IMR-90 (cell line): ENCODE measurements at regions not wholly inside any gene's neighbourhood (a gene's known extent, or its start where the extent isn't known, plus 50 kb on each side); places are given as distances from the start of the nearest gene placed in this dataset.

Experiments used
- ATAC-seq: fragments of 200-7000 bp; cut with Tn5 transposase; 2 replicates; pipeline ENCODE4 v1.9.1; 2020; ENCODE audit warnings: low read depth, mild to moderate bottlenecking, moderate library complexity
- BruUV-seq: library from RNA; stranded (reverse); fragments of 400-500 nt; replicated peaks from 2 replicates; lab custom pipeline; 2021; lab: Mats Ljungman, UMichigan
- CTCF ChIA-PET: fragments of 300-600 bp; formaldehyde crosslinking; extraction: SDS; loops from one replicate; lab custom pipeline; 2021; ENCODE audit warnings: antibody characterized with exemption; lab: Yijun Ruan, JAX
- POLR2A ChIA-PET: fragments of 300-600 bp; sonication (Branson Sonifier 250); formaldehyde crosslinking; loops from one replicate; lab custom pipeline; 2022; ENCODE audit warnings: antibody characterized with exemption; ENCODE audit not compliant: unreplicated experiment; lab: Charles Lee
- DNase-seq: peaks from one replicate; pipeline ENCODE4 v3.0.0; 2013
- H2AFZ ChIP-seq: replicated peaks from 2 replicates; pipeline ENCODE3; 2013; ENCODE audit warnings: low read length, mild to moderate bottlenecking; ENCODE audit not compliant: poor library complexity
- H2AK5ac ChIP-seq: 2 replicates; pipeline ENCODE4 v1.6.1; 2013; ENCODE audit warnings: low read depth, low read length, inconsistent platforms
- H2AK9ac ChIP-seq: replicated peaks from 2 replicates; pipeline ENCODE3; 2013; ENCODE audit warnings: mild to moderate bottlenecking, low read depth, low read length, moderate library complexity; ENCODE audit not compliant: poor library complexity
- H2BK120ac ChIP-seq: 2 replicates; pipeline ENCODE4 v1.6.1; 2013; ENCODE audit warnings: low read depth, low read length, inconsistent platforms
- H2BK15ac ChIP-seq: 3 replicates; pipeline ENCODE4 v1.6.1; 2013; ENCODE audit warnings: low read depth, low read length, inconsistent platforms
- H2BK20ac ChIP-seq: 2 replicates; pipeline ENCODE4 v1.6.1; 2013; ENCODE audit warnings: low read depth, mild to moderate bottlenecking, inconsistent platforms, low read length, moderate library complexity
- H2BK5ac ChIP-seq: 2 replicates; pipeline ENCODE4 v1.6.1; 2013; ENCODE audit warnings: mild to moderate bottlenecking, low read depth, low read length, inconsistent platforms; ENCODE audit not compliant: poor library complexity, severe bottlenecking
- H3K14ac ChIP-seq: replicated peaks from 2 replicates; pipeline ENCODE4 v1.6.1; 2013; ENCODE audit warnings: low read depth, low read length, inconsistent platforms
- H3K18ac ChIP-seq: 2 replicates; pipeline ENCODE4 v1.6.1; 2013; ENCODE audit warnings: low read depth, low read length, control low read depth
- H3K23ac ChIP-seq: 2 replicates; pipeline ENCODE4 v1.6.1; 2013; ENCODE audit warnings: low read depth, low read length, inconsistent platforms
- H3K27ac ChIP-seq: 2 replicates; pipeline ENCODE4 v1.5.1; 2013; ENCODE audit warnings: mild to moderate bottlenecking, control low read depth, low read length; ENCODE audit not compliant: insufficient read depth
- H3K27me3 ChIP-seq: 2 replicates; pipeline ENCODE4 v1.6.1; 2013; ENCODE audit warnings: low read length; ENCODE audit not compliant: control insufficient read depth, insufficient read depth
- H3K36me3 ChIP-seq: 2 replicates; pipeline ENCODE4 v1.6.1; 2013; ENCODE audit warnings: low read length, mixed read lengths; ENCODE audit not compliant: control insufficient read depth, insufficient read depth
- H3K4ac ChIP-seq: 2 replicates; pipeline ENCODE4 v1.6.1; 2013; ENCODE audit warnings: low read depth, low read length, inconsistent platforms
- H3K4me1 ChIP-seq: 2 replicates; pipeline ENCODE4 v1.6.1; 2013; ENCODE audit warnings: low read length, mixed read lengths; ENCODE audit not compliant: control insufficient read depth, insufficient read depth
- H3K4me2 ChIP-seq: 2 replicates; pipeline ENCODE4 v1.6.1; 2013; ENCODE audit warnings: low read depth, mild to moderate bottlenecking, control low read depth, low read length, moderate library complexity
- H3K4me3 ChIP-seq: 2 replicates; pipeline ENCODE4 v1.5.1; 2013; ENCODE audit warnings: low read depth, mild to moderate bottlenecking, control low read depth, low read length, moderate library complexity; ENCODE audit not compliant: insufficient read depth
- H3K56ac ChIP-seq: 2 replicates; pipeline ENCODE4 v1.6.1; 2013; ENCODE audit warnings: low read length, inconsistent platforms; ENCODE audit not compliant: insufficient read depth; ENCODE audit errors: extremely low read depth
- H3K79me1 ChIP-seq, 2 experiments: 2 replicates each; pipeline ENCODE4 v1.6.1; 2013; ENCODE audit warnings: low read length in 2 of 2, inconsistent platforms in 1 of 2, low read depth in 1 of 2
- H3K9ac ChIP-seq: 2 replicates; pipeline ENCODE4 v1.6.1; 2013; ENCODE audit warnings: low read depth, low read length, control low read depth
- H3K9me1 ChIP-seq: 2 replicates; pipeline ENCODE4 v1.6.1; 2013; ENCODE audit warnings: low read length, inconsistent platforms; ENCODE audit not compliant: insufficient read depth
- H3K9me3 ChIP-seq: 2 replicates; pipeline ENCODE4 v1.6.1; 2013; ENCODE audit warnings: low read length; ENCODE audit not compliant: control insufficient read depth, insufficient read depth
- H4K20me1 ChIP-seq: 2 replicates; pipeline ENCODE4 v1.6.1; 2013; ENCODE audit warnings: low read length, inconsistent platforms; ENCODE audit not compliant: insufficient read depth
- H4K5ac ChIP-seq: 2 replicates; pipeline ENCODE4 v1.6.1; 2013; ENCODE audit warnings: mild to moderate bottlenecking, low read depth, low read length, control low read depth
- H4K8ac ChIP-seq, 2 experiments: 2 replicates each; pipeline ENCODE4 v1.6.1; 2013; ENCODE audit warnings: low read depth in 2 of 2, low read length in 2 of 2, control low read depth in 1 of 2, inconsistent platforms in 1 of 2
- H4K91ac ChIP-seq: 2 replicates; pipeline ENCODE4 v1.6.1; 2013; ENCODE audit warnings: low read depth, low read length, inconsistent platforms; ENCODE audit not compliant: insufficient read depth
- BHLHE40 ChIP-seq: fragments of 150-350 bp; IDR thresholded peaks from 2 replicates; pipeline ENCODE4 v1.6.1; 2016; ENCODE audit warnings: mild to moderate bottlenecking, low read depth, low read length
- CEBPB ChIP-seq: IDR thresholded peaks from 2 replicates; pipeline ENCODE4 v1.6.1; 2012; ENCODE audit warnings: low read depth, low read length, improper control_type of control experiment
- FOS ChIP-seq: fragments of 150-350 bp; IDR thresholded peaks from 2 replicates; pipeline ENCODE4 v1.6.1; 2016; ENCODE audit warnings: low read depth, low read length
- MAFK ChIP-seq: IDR thresholded peaks from 2 replicates; pipeline ENCODE4 v1.6.1; 2012; ENCODE audit warnings: low read depth, low read length, improper control_type of control experiment
- MAZ ChIP-seq: IDR thresholded peaks from 2 replicates; pipeline ENCODE4 v1.6.1; 2012; ENCODE audit warnings: low read depth, mild to moderate bottlenecking, low read length, improper control_type of control experiment, moderate library complexity, borderline replicate concordance
- MXI1 ChIP-seq: IDR thresholded peaks from 2 replicates; pipeline ENCODE4 v1.6.1; 2012; ENCODE audit warnings: low read depth, mild to moderate bottlenecking, low read length, moderate library complexity, borderline replicate concordance
- NFE2L2 ChIP-seq: fragments of 150-350 bp; IDR thresholded peaks from 2 replicates; pipeline ENCODE4 v1.6.1; 2016; ENCODE audit warnings: low read depth, mild to moderate bottlenecking, low read length
- RCOR1 ChIP-seq: IDR thresholded peaks from 2 replicates; pipeline ENCODE4 v1.6.1; 2012; ENCODE audit warnings: mild to moderate bottlenecking, low read length, improper control_type of control experiment; ENCODE audit not compliant: insufficient replicate concordance
- WGBS, 2 experiments: methylation state at CpG; one replicate each; pipeline versions ENCODE4 v1.1.5 to v1.1.7; 2013; ENCODE audit warnings: missing lambda C conversion rate in 2 of 2; ENCODE audit not compliant: insufficient read length in 1 of 2; ENCODE audit errors: extremely low coverage in 2 of 2; 5-methylcytosine and 5-hydroxymethylcytosine counted together
- dilution Hi-C: fragments of 300-500 bp; cut with HindIII; formaldehyde crosslinking; loops from one replicate; pipeline ENCODE4 v1.14.3; 2018; ENCODE audit warnings: low sequenced_read_pairs; ENCODE audit not compliant: unreplicated experiment
- in situ Hi-C: fragments of 300-500 bp; cut with MboI; formaldehyde crosslinking; loops from 3 replicates; pipeline ENCODE4 v1.14.3; 2019; ENCODE audit warnings: low sequenced_read_pairs, inconsistent platforms, mixed read lengths
- intact Hi-C: fragments of 100-400 bp; cut with micrococcal nuclease; formaldehyde crosslinking; loops from 2 replicates; pipeline ENCODE4 v1.10.0; 2022

DNA sequence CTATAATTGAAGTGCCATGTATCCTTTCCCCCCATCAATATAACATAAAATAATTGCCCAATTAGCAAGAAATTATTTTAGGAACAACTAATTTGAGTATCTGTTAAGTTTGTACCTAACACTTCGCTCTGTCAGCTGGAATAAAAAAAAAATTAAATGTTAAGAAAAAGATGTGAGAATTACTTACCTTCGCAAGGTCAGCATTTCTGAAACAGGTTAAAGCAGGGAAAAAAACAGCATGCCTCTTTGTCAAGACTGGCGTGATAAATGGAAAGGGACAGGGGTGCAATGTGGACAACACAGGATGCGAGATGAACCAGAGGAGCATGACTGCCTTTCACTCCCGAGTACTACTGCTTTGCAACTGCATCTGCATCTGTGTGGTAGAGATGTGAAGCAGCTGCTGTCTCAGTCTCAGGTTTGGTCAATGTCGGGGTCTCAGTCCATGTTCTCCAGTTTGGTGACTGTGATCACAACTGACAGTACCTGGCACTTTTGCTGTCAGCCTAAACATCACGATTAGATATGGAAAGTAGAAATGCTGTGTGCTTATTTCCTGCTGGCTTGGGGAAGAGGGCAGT lies 565.4 kb upstream of the LRRTM1 start:
- Histone ChIP-seq H3K18ac (no peak overlapping the region), H3K4me1 (no peaks in the 10 kb centered on the region), H3K4me3 (no peak overlapping the region), H3K4me2 (no peak overlapping the region), H2AFZ (no peak overlapping the region), H3K9ac (no peak overlapping the region), H3K9me1 (no peaks in the 10 kb centered on the region), H3K14ac (no peak overlapping the region), H3K23ac (no peak overlapping the region), H4K20me1 (no peaks in the 10 kb centered on the region), H4K5ac (no peak overlapping the region), H3K79me1 (no peaks in the 10 kb centered on the region), H2BK5ac (no peak overlapping the region), H2BK20ac (no peak overlapping the region), H3K36me3 (no peaks in the 10 kb centered on the region), H3K56ac (no peak overlapping the region), H3K9me3 (0 out of 2 replicates have a peak, but pooled peaks cover 5% of the 10 kb centered on the region), H4K8ac (no peak overlapping the region), H2BK15ac (no peak overlapping the region), H2BK120ac (no peak overlapping the region), H4K91ac (no peak overlapping the region), H2AK5ac (no peak overlapping the region), H3K27me3 (no peaks in the 10 kb centered on the region), H3K27ac (no peak overlapping the region), H3K4ac (no peak overlapping the region), H2AK9ac (no peak overlapping the region)
- POLR2A ChIA-PET, result no interaction called here
- ATAC-seq (no peak), DNase-seq (no peak)
- WGBS, 2 experiments, result 49% methylated on average over 2 of the region's 7 CpGs; no CpG with 5 or more reads in 1 of the 2 experiments
- intact Hi-C loops, result no loop called here
- no peak for TF ChIP-seq MXI1
- no peak for TF ChIP-seq MAZ
- TF ChIP-seq MAFK, result peak; percentile 61
- no peak for TF ChIP-seq RCOR1
- TF ChIP-seq NFE2L2, result no peak
- no peak for TF ChIP-seq BHLHE40
- TF ChIP-seq CEBPB, result no peak
- no peak for TF ChIP-seq FOS
- no TSS peak for BruUV-seq
- CTCF ChIA-PET, result no interaction called here
- dilution Hi-C loops, result no loop called here
- in situ Hi-C loops, result no loop called here
